GM23248 (cell line): ENCODE measurements at regions not wholly inside any gene's neighbourhood (a gene's known extent, or its start where the extent isn't known, plus 50 kb on each side); places are given as distances from the start of the nearest gene placed in this dataset.

Experiments used
- EZH2 ChIP-seq: fragments of 200-600 bp; sonication (generic); IDR thresholded peaks from 2 replicates; pipeline ENCODE4 v1.6.1; 2018; ENCODE audit warnings: antibody characterized with exemption, mild to moderate bottlenecking; ENCODE audit not compliant: insufficient read depth, poor library complexity, severe bottlenecking
- EZH2phosphoT487 ChIP-seq: fragments of 200-600 bp; sonication (generic); IDR thresholded peaks from 2 replicates; pipeline ENCODE4 v1.6.1; 2018; ENCODE audit warnings: antibody characterized with exemption, moderate library complexity, mild to moderate bottlenecking, low read depth; ENCODE audit not compliant: insufficient read depth

GRCh38 chr18:22048221-22048620, 121.2 kb upstream of the GATA6 start:
- TF ChIP-seq EZH2 (no peak), EZH2phosphoT487 (no peak)
